ENCODE measurements at regions not wholly inside any gene's neighbourhood (a gene's known extent, or its start where the extent isn't known, plus 50 kb on each side); places are given as distances from the start of the nearest gene placed in this dataset.

DNA sequence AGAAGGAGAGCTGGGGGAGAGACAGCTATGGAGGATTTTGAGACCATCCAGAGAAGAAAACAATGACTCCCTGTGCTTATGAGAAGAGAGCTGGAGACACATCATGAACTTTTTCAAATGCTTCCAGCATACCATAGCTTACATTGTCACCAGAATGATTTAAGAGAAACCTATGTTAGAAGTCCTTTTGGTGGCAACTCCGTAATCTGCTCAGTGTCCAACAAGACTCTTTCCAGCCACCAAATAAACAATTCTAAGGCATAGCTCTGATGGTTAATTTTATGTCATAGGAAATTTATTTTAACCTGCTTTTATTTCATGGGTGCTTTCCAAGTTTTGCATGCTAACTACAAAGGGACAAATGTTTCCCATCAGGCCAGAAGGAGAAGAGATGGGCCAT lies 200.3 kb upstream of the MCTP2 start:
- ATAC-seq = no peak
- TF ChIP-seq ESRRG (CRISPR knock-in tag; IDR thresholded peaks at IDR 0.05) = no peak

GRCh38 chr15:94029495-94029894 lies 201.9 kb upstream of the MCTP2 start:
- ATAC-seq = peak; percentile 69
- TF ChIP-seq ISL1 (CRISPR knock-in tag; IDR thresholded peaks at IDR 0.05) (0 out of 2 replicates have a peak, but pooled peaks have one; percentile 18), CSDC2 (CRISPR knock-in tag; IDR thresholded peaks at IDR 0.05) (no peak)

- no peak for TF ChIP-seq ARNTL (CRISPR knock-in tag; IDR thresholded peaks at IDR 0.05; ENCODE audit: borderline replicate concordance, low read depth)
- TF ChIP-seq CSDC2 (CRISPR knock-in tag; IDR thresholded peaks at IDR 0.05) = no peak
- TF ChIP-seq, protein P1, sequence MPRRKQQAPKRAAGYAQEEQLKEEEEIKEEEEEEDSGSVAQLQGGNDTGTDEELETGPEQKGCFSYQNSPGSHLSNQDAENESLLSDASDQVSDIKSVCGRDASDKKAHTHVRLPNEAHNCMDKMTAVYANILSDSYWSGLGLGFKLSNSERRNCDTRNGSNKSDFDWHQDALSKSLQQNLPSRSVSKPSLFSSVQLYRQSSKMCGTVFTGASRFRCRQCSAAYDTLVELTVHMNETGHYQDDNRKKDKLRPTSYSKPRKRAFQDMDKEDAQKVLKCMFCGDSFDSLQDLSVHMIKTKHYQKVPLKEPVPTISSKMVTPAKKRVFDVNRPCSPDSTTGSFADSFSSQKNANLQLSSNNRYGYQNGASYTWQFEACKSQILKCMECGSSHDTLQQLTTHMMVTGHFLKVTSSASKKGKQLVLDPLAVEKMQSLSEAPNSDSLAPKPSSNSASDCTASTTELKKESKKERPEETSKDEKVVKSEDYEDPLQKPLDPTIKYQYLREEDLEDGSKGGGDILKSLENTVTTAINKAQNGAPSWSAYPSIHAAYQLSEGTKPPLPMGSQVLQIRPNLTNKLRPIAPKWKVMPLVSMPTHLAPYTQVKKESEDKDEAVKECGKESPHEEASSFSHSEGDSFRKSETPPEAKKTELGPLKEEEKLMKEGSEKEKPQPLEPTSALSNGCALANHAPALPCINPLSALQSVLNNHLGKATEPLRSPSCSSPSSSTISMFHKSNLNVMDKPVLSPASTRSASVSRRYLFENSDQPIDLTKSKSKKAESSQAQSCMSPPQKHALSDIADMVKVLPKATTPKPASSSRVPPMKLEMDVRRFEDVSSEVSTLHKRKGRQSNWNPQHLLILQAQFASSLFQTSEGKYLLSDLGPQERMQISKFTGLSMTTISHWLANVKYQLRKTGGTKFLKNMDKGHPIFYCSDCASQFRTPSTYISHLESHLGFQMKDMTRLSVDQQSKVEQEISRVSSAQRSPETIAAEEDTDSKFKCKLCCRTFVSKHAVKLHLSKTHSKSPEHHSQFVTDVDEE (CRISPR knock-in tag; IDR thresholded peaks at IDR 0.05) = no peak
- no peak for TF ChIP-seq CREB5 (CRISPR knock-in tag; IDR thresholded peaks at IDR 0.05; ENCODE audit: low read depth)
- no peak for TF ChIP-seq ZFP30 (CRISPR knock-in tag; IDR thresholded peaks at IDR 0.05)
- no peak for TF ChIP-seq GLIS3 (CRISPR knock-in tag; IDR thresholded peaks at IDR 0.05)
- TF ChIP-seq TCF4 (CRISPR knock-in tag; IDR thresholded peaks at IDR 0.05; ENCODE audit: borderline replicate concordance) = no peak
- no peak for TF ChIP-seq ISL1 (CRISPR knock-in tag; IDR thresholded peaks at IDR 0.05)
- no peak for TF ChIP-seq PPARA (CRISPR knock-in tag; IDR thresholded peaks at IDR 0.05; ENCODE audit: borderline replicate concordance)
- no peak for ATAC-seq
Observed at GRCh38 chr15:94028809-94029208, 202.6 kb upstream of the MCTP2 start.

DNA sequence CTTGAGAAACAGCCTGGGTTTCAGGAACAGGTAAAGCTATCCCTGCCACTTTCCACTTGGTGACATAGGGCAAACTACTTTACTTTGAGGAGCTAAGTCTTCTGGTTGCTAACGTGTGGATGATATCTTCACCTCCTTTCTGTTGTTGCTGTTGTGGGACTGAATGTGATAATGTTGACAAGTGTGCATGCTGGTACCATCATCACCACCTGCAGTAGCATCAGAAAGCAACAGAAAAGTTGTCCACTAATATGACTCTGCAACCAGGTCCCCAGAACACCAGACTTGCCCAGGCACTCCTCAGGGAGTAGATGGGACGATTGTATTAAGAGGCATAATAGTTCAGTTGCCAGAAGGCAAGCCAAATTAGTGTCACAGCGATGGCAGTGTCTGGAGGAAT lies 203.2 kb upstream of the MCTP2 start:
- no peak for TF ChIP-seq CSRNP3 (CRISPR knock-in tag; IDR thresholded peaks at IDR 0.05)
- no peak for TF ChIP-seq CREB5 (CRISPR knock-in tag; IDR thresholded peaks at IDR 0.05; ENCODE audit: low read depth)
- no peak for TF ChIP-seq ZFP3 (CRISPR knock-in tag; IDR thresholded peaks at IDR 0.05)
- no peak for TF ChIP-seq ZC3H10 (CRISPR knock-in tag; IDR thresholded peaks at IDR 0.05)
- TF ChIP-seq ARNTL (CRISPR knock-in tag; IDR thresholded peaks at IDR 0.05; ENCODE audit: borderline replicate concordance, low read depth) = no peak
- no peak for TF ChIP-seq RARB (CRISPR knock-in tag; IDR thresholded peaks at IDR 0.05)
- ATAC-seq = no peak

DNA sequence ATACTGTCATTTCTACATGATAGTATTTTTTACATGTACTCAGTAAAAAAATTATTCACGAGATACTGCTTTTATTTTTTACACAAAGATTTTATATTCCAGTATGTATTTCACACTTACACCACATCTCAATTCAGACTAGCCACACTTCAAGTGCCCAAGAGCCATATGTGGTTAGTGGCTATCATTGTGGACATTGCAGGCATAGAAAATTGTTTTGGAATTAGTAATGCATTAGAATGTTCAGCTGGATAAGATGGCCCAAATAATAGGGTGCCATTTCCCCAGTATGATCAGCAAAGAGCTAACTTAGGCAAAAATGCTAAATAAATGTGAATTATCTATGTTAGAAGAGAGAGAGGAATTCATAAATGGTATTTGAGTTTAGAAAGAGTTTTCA lies 203.8 kb upstream of the MCTP2 start:
- TF ChIP-seq TCF4 (CRISPR knock-in tag; IDR thresholded peaks at IDR 0.05; ENCODE audit: borderline replicate concordance) (no peak), CSDC2 (CRISPR knock-in tag; IDR thresholded peaks at IDR 0.05) (no peak)
- ATAC-seq = no peak

GRCh38 chr15:94026458-94027304 lies 204.7 kb upstream of the MCTP2 start:
- ATAC-seq = peak; percentile 71
- TF ChIP-seq ZNF8 (CRISPR knock-in tag; IDR thresholded peaks at IDR 0.05) (no peak), OSR1 (CRISPR knock-in tag; IDR thresholded peaks at IDR 0.05) (no peak), ISL1 (CRISPR knock-in tag; IDR thresholded peaks at IDR 0.05) (peak; percentile 57), CREB5 (CRISPR knock-in tag; IDR thresholded peaks at IDR 0.05; ENCODE audit: low read depth) (peak; percentile 64; the same call in 1 of the 2 replicates), ZFP3 (CRISPR knock-in tag; IDR thresholded peaks at IDR 0.05) (no peak), SNAI2 (CRISPR knock-in tag; IDR thresholded peaks at IDR 0.05) (no peak)
